Right lobe of liver (tissue), 6 donors: ENCODE measurements at regions not wholly inside any gene's neighbourhood (a gene's known extent, or its start where the extent isn't known, plus 50 kb on each side); places are given as distances from the start of the nearest gene placed in this dataset.

Experiments used
- ATAC-seq, 4 donors: fragments of 200-7000 bp; cut with Tn5 transposase; one replicate each; pipeline ENCODE4 v1.9.1; 2020; ENCODE audit warnings: mild to moderate bottlenecking in 4 of 4, moderate library complexity in 4 of 4
- DNase-seq, 3 donors: peaks; one replicate each; pipeline ENCODE4 v3.0.0-alpha.2; 2020
- H3K27ac ChIP-seq, 3 donors: fragments of 200-600 bp; one replicate each; pipeline ENCODE4 v1.8.0; 2022
- H3K27me3 ChIP-seq, 2 donors: fragments of 200-600 bp; one replicate each; pipeline ENCODE4 v1.8.0; 2022
- H3K36me3 ChIP-seq, 4 donors: fragments of 200-600 bp; sonication (generic) in 1 of 4; one replicate each; pipeline versions ENCODE4 v1.5.1 to v1.8.0; 2017 to 2022; ENCODE audit warnings: control low read depth in 1 of 4
- H3K4me1 ChIP-seq, 4 donors: fragments of 200-600 bp; sonication (generic) in 1 of 4; one replicate each; pipeline versions ENCODE4 v1.5.1 to v1.8.0; 2017 to 2022; ENCODE audit warnings: control low read depth in 1 of 4
- H3K4me3 ChIP-seq, 3 donors: fragments of 200-600 bp; one replicate each; pipeline ENCODE4 v1.8.0; 2022
- H3K9me3 ChIP-seq, 4 donors: fragments of 200-600 bp; sonication (generic) in 1 of 4; one replicate each; pipeline versions ENCODE4 v1.5.1 to v1.8.0; 2017 to 2022; ENCODE audit warnings: control low read depth in 1 of 4
- POLR2A ChIP-seq: fragments of 450-650 bp; IDR thresholded peaks from one replicate; pipeline ENCODE4 v1.6.1; 2017; ENCODE audit warnings: antibody characterized with exemption, mild to moderate bottlenecking
- WGBS: methylation state at CpG from one replicate; pipeline ENCODE4 v1.1.6; 2018; ENCODE audit warnings: low coverage, low lambda C conversion rate; ENCODE audit not compliant: insufficient coverage; ENCODE audit errors: missing lambda C conversion rate; 5-methylcytosine and 5-hydroxymethylcytosine counted together
- intact Hi-C, 2 donors: fragments of 100-400 bp; cut with DNase I; formaldehyde crosslinking; loops; one replicate each; pipeline versions ENCODE4 v1.11.2 to v1.14.1; 2022
- TF ChIP-seq, protein P1 (sequence below), 4 donors: fragments of 200-600 bp in 3 of 4; fragments of 450-650 bp in 1 of 4; IDR thresholded peaks; one replicate each; pipeline versions ENCODE4 v1.5.1 to v1.8.0; 2016 to 2022; ENCODE audit warnings: antibody characterized with exemption in 4 of 4, mild to moderate bottlenecking in 2 of 4
- donor health status: DM: no; HTN: yes; CAD: no.
- donor health status: DM: no; HTN: no; CAD: no.
- donor health status: DM: no; HTN: no; CAD: no.
- donor health status: DM: no; HTN: yes; CAD: no.
- donor health status: DM: no; HTN: yes; CAD: no.

- TF ChIP-seq POLR2A: no peak
- TF ChIP-seq, protein P1, sequence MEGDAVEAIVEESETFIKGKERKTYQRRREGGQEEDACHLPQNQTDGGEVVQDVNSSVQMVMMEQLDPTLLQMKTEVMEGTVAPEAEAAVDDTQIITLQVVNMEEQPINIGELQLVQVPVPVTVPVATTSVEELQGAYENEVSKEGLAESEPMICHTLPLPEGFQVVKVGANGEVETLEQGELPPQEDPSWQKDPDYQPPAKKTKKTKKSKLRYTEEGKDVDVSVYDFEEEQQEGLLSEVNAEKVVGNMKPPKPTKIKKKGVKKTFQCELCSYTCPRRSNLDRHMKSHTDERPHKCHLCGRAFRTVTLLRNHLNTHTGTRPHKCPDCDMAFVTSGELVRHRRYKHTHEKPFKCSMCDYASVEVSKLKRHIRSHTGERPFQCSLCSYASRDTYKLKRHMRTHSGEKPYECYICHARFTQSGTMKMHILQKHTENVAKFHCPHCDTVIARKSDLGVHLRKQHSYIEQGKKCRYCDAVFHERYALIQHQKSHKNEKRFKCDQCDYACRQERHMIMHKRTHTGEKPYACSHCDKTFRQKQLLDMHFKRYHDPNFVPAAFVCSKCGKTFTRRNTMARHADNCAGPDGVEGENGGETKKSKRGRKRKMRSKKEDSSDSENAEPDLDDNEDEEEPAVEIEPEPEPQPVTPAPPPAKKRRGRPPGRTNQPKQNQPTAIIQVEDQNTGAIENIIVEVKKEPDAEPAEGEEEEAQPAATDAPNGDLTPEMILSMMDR (IDR thresholded peaks at IDR 0.05): no peak
- DNase-seq: no peak
- H3K4me1 ChIP-seq: no peaks in the 10 kb centered on the region
- no peak overlapping the region for H3K27ac ChIP-seq
- no peaks in the 10 kb centered on the region for H3K36me3 ChIP-seq
- no peak overlapping the region for H3K4me3 ChIP-seq
- 35% methylated on average over 3 of the region's 3 CpGs for WGBS
- H3K27me3 ChIP-seq: no peaks in the 10 kb centered on the region
- no peak for ATAC-seq
- H3K9me3 ChIP-seq: no peaks in the 10 kb centered on the region
- intact Hi-C loops: no loop called here
Observed at GRCh38 chr2:188142636-188143295, 148.9 kb upstream of the GULP1 start.

- no peaks in the 10 kb centered on the region for H3K4me1 ChIP-seq
- DNase-seq (no peak), ATAC-seq (no peak)
- H3K9me3 ChIP-seq: no peaks in the 10 kb centered on the region
- H3K27ac ChIP-seq: no peak overlapping the region
- H3K36me3 ChIP-seq: no peaks in the 10 kb centered on the region
- no peaks in the 10 kb centered on the region for H3K27me3 ChIP-seq
- TF ChIP-seq POLR2A: no peak
- TF ChIP-seq, protein P1 (IDR thresholded peaks at IDR 0.05): no peak
- no peak overlapping the region for H3K4me3 ChIP-seq
- WGBS: 0% methylated on average over 1 of the region's 1 CpG
- intact Hi-C loops: no loop called here
Observed at GRCh38 chr2:188145885-188146284, 145.8 kb upstream of the GULP1 start.

DNA sequence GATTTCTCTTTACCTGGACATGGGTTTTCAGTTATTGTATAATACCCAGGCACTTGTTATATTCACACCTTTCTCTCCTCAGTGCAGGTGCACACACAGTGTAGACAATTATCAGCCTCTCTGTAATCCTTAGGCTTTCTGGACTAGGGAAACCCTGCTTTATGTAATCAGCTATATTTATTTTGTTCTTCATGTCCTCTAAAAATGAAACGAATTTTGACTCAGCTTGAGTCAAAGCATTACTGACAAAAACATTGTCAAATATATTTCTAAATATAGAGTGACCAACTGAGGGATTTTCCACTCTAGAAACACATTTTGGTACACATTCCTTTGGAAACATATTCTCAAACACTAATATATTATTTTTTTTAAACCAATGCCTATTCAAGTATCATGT, 144.8 kb upstream of the GULP1 start:
- ATAC-seq (no peak), DNase-seq (no peak)
- no peak for TF ChIP-seq POLR2A
- TF ChIP-seq, protein P1 (IDR thresholded peaks at IDR 0.05): no peak
- no peak overlapping the region for H3K27ac ChIP-seq
- H3K27me3 ChIP-seq: no peaks in the 10 kb centered on the region
- H3K36me3 ChIP-seq: no peaks in the 10 kb centered on the region
- H3K9me3 ChIP-seq: no peaks in the 10 kb centered on the region
- H3K4me1 ChIP-seq: no peaks in the 10 kb centered on the region
- H3K4me3 ChIP-seq: no peak overlapping the region
- WGBS: 4% methylated on average over 1 of the region's 1 CpG
- intact Hi-C loops: no loop called here

DNA sequence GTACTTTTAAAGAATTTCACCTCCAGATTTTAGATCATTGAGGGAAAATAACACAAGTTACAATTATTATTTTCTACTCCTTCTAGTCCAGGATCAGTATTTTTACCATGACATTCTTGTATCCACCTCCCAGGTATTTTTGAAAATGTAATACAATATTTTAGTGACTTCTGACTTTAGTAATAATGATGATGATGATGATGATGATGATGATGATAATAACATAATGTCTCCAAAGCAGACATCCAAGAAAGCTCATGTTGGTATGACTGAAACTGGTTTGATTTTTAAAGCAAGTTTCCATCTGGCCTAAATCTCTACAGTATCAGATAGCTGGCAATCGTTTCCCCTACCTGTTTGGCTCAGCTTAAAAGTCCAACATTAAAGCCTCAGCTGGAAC, 140.0 kb upstream of the GULP1 start:
- Histone ChIP-seq H3K27me3 (no peaks in the 10 kb centered on the region), H3K36me3 (no peaks in the 10 kb centered on the region), H3K9me3 (no peaks in the 10 kb centered on the region), H3K4me1 (no peaks in the 10 kb centered on the region), H3K27ac (no peak overlapping the region), H3K4me3 (no peak overlapping the region)
- ATAC-seq: no peak
- intact Hi-C loops: no loop called here
- DNase-seq: no peak
- WGBS: 43% methylated on average over 1 of the region's 1 CpG
- TF ChIP-seq POLR2A: no peak
- TF ChIP-seq, protein P1 (IDR thresholded peaks at IDR 0.05): no peak
